HAP-1 (cell line): ENCODE measurements at regions not wholly inside any gene's neighbourhood (a gene's known extent, or its start where the extent isn't known, plus 50 kb on each side); places are given as distances from the start of the nearest gene placed in this dataset.

Experiments
- DNase-seq, 2 experiments: peaks; one replicate each; pipeline ENCODE4 v3.0.0-alpha.2; 2016 to 2020; ENCODE audit warnings: low spot score in 2 of 2
- H3K27me3 ChIP-seq: fragments of 250-450 bp; sonication (Bioruptor Pico); 2 replicates; pipeline ENCODE4 v1.5.1; 2020; ENCODE audit warnings: low read depth, mild to moderate bottlenecking, moderate library complexity
- H3K36me3 ChIP-seq: fragments of 250-450 bp; sonication (Bioruptor Pico); replicated peaks from 2 replicates; pipeline ENCODE4 v1.5.1; 2020; ENCODE audit warnings: mild to moderate bottlenecking
- H3K4me1 ChIP-seq: fragments of 250-450 bp; sonication (Bioruptor Pico); 2 replicates; pipeline ENCODE4 v1.5.1; 2020; ENCODE audit warnings: mild to moderate bottlenecking
- H3K4me3 ChIP-seq: fragments of 250-450 bp; sonication (Bioruptor Pico); 2 replicates; pipeline ENCODE4 v1.5.1; 2020; ENCODE audit warnings: mild to moderate bottlenecking, moderate library complexity
- H3K9me3 ChIP-seq: fragments of 250-450 bp; sonication (Bioruptor Pico); 2 replicates; pipeline ENCODE4 v1.5.1; 2020; ENCODE audit warnings: mild to moderate bottlenecking, moderate library complexity
- in situ Hi-C: fragments of 300-500 bp; cut with MboI; formaldehyde crosslinking; loops from 3 replicates; pipeline ENCODE4 v1.14.3; 2020; ENCODE audit warnings: low sequenced_read_pairs, inconsistent platforms, mixed read lengths

GRCh38 chr13:59447031-59447430 lies 716.7 kb downstream of the DIAPH3 start:
- H3K36me3 ChIP-seq = no peaks in the 10 kb centered on the region
- 0 out of 2 replicates have a peak, but pooled peaks cover 2% of the 10 kb centered on the region for H3K9me3 ChIP-seq
- H3K4me3 ChIP-seq = no peak overlapping the region
- no peak for DNase-seq
- in situ Hi-C loops = no loop called here
- H3K4me1 ChIP-seq = peaks cover 47% of the 10 kb centered on the region
- H3K27me3 ChIP-seq = no peaks in the 10 kb centered on the region

GRCh38 chr13:59447846-59448620 lies 715.7 kb downstream of the DIAPH3 start:
- Histone ChIP-seq H3K4me1 (peaks cover 50% of the 10 kb centered on the region), H3K36me3 (no peaks in the 10 kb centered on the region), H3K9me3 (0 out of 2 replicates have a peak, but pooled peaks cover 2% of the 10 kb centered on the region), H3K27me3 (no peaks in the 10 kb centered on the region), H3K4me3 (no peak overlapping the region)
- DNase-seq = peak; percentile 75 to 100
- in situ Hi-C loops = no loop called here

- Histone ChIP-seq H3K4me1 (peaks cover 50% of the 10 kb centered on the region), H3K9me3 (0 out of 2 replicates have a peak, but pooled peaks cover 2% of the 10 kb centered on the region), H3K36me3 (no peaks in the 10 kb centered on the region), H3K27me3 (no peaks in the 10 kb centered on the region), H3K4me3 (no peak overlapping the region)
- DNase-seq = no peak
- in situ Hi-C loops = no loop called here
These were observed 714.0 kb downstream of the DIAPH3 start for GRCh38 chr13:59449750-59450149.

GRCh38 chr13:59450229-59450628 lies 713.5 kb downstream of the DIAPH3 start:
- Histone ChIP-seq H3K9me3 (0 out of 2 replicates have a peak, but pooled peaks cover 2% of the 10 kb centered on the region), H3K4me3 (no peak overlapping the region), H3K27me3 (no peaks in the 10 kb centered on the region), H3K4me1 (peaks cover 50% of the 10 kb centered on the region), H3K36me3 (no peaks in the 10 kb centered on the region)
- DNase-seq = peak in 1 of 2 experiments; percentile 43
- in situ Hi-C loops = no loop called here

GRCh38 chr13:59451236-59451635 lies 712.5 kb downstream of the DIAPH3 start:
- H3K27me3 ChIP-seq = no peaks in the 10 kb centered on the region
- 0 out of 2 replicates have a peak, but pooled peaks cover 2% of the 10 kb centered on the region for H3K9me3 ChIP-seq
- no peak overlapping the region for H3K4me3 ChIP-seq
- in situ Hi-C loops = no loop called here
- no peaks in the 10 kb centered on the region for H3K36me3 ChIP-seq
- DNase-seq = no peak
- H3K4me1 ChIP-seq = peaks cover 50% of the 10 kb centered on the region

GRCh38 chr13:59452189-59452890 lies 711.4 kb downstream of the DIAPH3 start:
- Histone ChIP-seq H3K4me3 (no peak overlapping the region), H3K36me3 (no peaks in the 10 kb centered on the region), H3K4me1 (peaks cover 46% of the 10 kb centered on the region), H3K9me3 (no peaks in the 10 kb centered on the region), H3K27me3 (no peaks in the 10 kb centered on the region)
- DNase-seq = no peak
- in situ Hi-C loops = no loop called here

- Histone ChIP-seq H3K4me3 (no peak overlapping the region), H3K36me3 (no peaks in the 10 kb centered on the region), H3K4me1 (peaks cover 3% of the 10 kb centered on the region; the same call in 1 of the 2 replicates), H3K9me3 (no peaks in the 10 kb centered on the region), H3K27me3 (no peaks in the 10 kb centered on the region)
- in situ Hi-C loops = no loop called here
- DNase-seq = no peak
These were observed 704.7 kb downstream of the DIAPH3 start for GRCh38 chr13:59458908-59459579.

GRCh38 chr13:59459972-59460371 lies 703.8 kb downstream of the DIAPH3 start:
- DNase-seq = no peak
- no peaks in the 10 kb centered on the region for H3K9me3 ChIP-seq
- H3K27me3 ChIP-seq = no peaks in the 10 kb centered on the region
- H3K4me3 ChIP-seq = no peak overlapping the region
- peaks cover 3% of the 10 kb centered on the region; the same call in 1 of the 2 replicates for H3K4me1 ChIP-seq
- no peaks in the 10 kb centered on the region for H3K36me3 ChIP-seq
- in situ Hi-C loops = no loop called here

- DNase-seq = no peak
- H3K4me1 ChIP-seq = peaks cover 3% of the 10 kb centered on the region; the same call in 1 of the 2 replicates
- H3K4me3 ChIP-seq = no peak overlapping the region
- in situ Hi-C loops = no loop called here
- H3K36me3 ChIP-seq = no peaks in the 10 kb centered on the region
- no peaks in the 10 kb centered on the region; the same call in 1 of the 2 replicates for H3K9me3 ChIP-seq
- no peaks in the 10 kb centered on the region for H3K27me3 ChIP-seq
These were observed 702.3 kb downstream of the DIAPH3 start for GRCh38 chr13:59461411-59461810.

GRCh38 chr13:59463023-59463422 lies 700.7 kb downstream of the DIAPH3 start:
- no peaks in the 10 kb centered on the region; the same call in 1 of the 2 replicates for H3K9me3 ChIP-seq
- no peak overlapping the region for H3K4me3 ChIP-seq
- in situ Hi-C loops = no loop called here
- H3K27me3 ChIP-seq = no peaks in the 10 kb centered on the region
- DNase-seq = no peak
- no peaks in the 10 kb centered on the region for H3K36me3 ChIP-seq
- H3K4me1 ChIP-seq = peaks cover 12% of the 10 kb centered on the region

GRCh38 chr13:59464926-59465325 lies 698.8 kb downstream of the DIAPH3 start:
- H3K9me3 ChIP-seq = no peaks in the 10 kb centered on the region; the same call in 1 of the 2 replicates
- no peak for DNase-seq
- in situ Hi-C loops = no loop called here
- H3K4me3 ChIP-seq = no peak overlapping the region
- no peaks in the 10 kb centered on the region for H3K36me3 ChIP-seq
- peaks cover 9% of the 10 kb centered on the region for H3K4me1 ChIP-seq
- no peaks in the 10 kb centered on the region for H3K27me3 ChIP-seq

- Histone ChIP-seq H3K27me3 (no peaks in the 10 kb centered on the region), H3K36me3 (no peaks in the 10 kb centered on the region), H3K9me3 (no peaks in the 10 kb centered on the region; the same call in 1 of the 2 replicates), H3K4me3 (no peak overlapping the region), H3K4me1 (peaks cover 9% of the 10 kb centered on the region)
- in situ Hi-C loops = no loop called here
- DNase-seq = no peak
These were observed 695.3 kb downstream of the DIAPH3 start for GRCh38 chr13:59468396-59468795.

GRCh38 chr13:59471106-59471505 lies 692.6 kb downstream of the DIAPH3 start:
- Histone ChIP-seq H3K4me3 (no peak overlapping the region), H3K4me1 (peaks cover 9% of the 10 kb centered on the region), H3K9me3 (no peaks in the 10 kb centered on the region), H3K36me3 (no peaks in the 10 kb centered on the region), H3K27me3 (no peaks in the 10 kb centered on the region)
- in situ Hi-C loops = no loop called here
- DNase-seq = no peak
